ENCODE measurements at regions not wholly inside any gene's neighbourhood (a gene's known extent, or its start where the extent isn't known, plus 50 kb on each side); places are given as distances from the start of the nearest gene placed in this dataset.

DNA sequence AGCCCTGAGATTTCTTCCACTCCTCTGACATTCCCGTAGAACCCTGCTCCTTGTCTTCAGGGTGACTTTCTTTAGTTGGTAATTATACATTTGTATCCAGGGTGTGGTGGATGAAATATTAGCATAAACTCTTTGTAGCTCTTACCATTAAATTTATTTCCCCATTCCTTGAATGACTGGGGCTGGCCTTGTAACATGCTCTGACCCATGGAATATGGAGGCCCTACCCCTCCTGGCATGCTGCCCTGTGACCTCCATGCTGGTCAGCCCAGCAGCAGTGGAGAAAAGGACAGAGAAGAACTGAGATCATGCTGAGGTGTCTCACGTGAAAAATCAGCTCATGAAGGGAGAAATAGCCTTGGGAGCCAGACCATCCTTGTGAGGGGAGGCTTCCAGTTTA, 96.1 kb upstream of the PROK2 start:
- DNase-seq (ENCODE audit: low spot score): no peak

DNA sequence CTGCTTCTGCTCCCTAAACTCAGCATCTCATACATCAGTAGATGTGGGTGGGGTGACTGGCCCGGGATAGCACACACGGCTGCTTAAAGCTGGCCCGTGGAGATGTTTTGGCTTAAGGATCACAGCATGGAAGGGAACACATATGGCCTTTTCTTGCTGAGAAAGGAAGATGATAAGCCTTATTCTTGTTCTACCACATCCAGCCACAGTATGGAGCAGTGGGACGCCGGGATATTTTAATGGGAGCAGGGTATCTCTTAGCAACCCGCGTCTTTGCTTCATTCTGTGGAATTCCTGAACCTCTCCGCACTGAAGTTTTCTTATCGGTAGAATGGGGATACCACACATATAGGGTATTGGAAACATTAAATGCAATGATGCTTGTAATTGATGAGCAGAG, 94.1 kb upstream of the PROK2 start:
- DNase-seq (ENCODE audit: low spot score): no peak

DNA sequence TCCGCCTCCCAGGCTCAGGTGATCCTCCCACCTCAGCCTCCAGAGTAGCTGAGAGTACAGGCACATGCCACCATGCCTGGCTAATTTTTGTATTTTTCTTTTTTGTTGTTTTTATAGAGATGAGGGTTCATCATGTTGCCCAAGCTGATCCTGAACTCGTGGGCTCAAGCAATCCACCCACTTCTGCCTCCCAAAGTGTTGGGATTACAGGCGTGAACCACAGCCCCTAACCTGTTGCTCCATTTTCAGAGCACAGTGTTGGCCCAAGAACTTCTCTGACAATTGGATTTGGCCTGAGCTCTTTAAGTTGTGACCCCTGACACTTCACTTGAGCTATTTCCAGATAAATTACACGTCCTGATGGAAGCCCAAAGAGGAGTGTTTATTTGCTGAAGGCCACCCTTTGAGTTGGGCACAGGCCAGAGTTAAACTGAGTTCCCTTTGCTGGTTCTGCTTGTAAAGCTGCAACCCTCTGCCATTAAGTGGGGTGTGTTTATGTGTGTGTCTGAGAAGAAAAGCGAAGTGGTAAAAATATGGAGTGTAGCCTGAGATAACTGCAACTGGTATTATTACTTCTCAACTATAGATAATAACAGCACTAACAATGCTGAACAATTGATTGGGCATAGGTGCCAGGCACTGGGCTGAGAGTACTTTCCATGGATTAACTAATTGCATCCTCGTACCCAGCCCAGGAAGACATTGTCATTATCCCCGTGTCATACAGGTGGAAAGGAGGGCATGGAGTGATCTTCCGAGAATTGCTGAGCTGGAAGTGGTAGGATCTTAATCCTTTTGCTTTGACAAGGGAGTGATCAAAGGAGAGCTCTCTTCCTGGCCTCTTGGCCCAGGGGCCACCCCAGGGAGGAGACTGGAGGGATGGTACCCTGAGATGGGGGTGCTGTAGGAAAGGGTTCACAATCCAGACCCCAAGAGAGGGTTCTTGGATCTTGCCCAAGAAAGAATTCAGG, 91.5 kb upstream of the PROK2 start:
- no peak for DNase-seq (ENCODE audit: low spot score)

DNA sequence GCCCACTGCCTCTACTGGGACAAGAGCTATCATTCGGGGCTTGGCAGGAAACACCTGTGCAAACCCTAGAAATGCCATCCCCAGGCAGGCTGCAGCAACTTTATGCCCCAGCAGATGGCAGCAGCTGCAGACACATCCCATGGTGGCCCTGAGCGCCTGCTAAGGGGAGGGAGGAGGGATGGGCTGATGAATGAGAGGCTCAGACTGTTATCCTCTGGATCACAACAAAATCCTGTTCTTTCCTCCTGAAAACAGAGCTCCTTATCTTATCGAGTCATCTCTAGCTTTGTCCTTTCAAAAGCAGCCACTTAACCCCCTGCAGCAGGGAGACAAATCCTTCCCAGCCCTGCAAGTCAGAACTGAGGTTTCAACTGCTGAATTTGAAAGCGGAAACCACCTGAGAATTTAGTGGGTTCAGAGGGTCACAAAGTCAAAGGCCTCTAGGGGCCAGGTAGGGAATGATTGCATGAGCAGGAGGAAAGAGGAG, 90.6 kb upstream of the PROK2 start:
- DNase-seq (ENCODE audit: low spot score): peak; percentile 89

DNA sequence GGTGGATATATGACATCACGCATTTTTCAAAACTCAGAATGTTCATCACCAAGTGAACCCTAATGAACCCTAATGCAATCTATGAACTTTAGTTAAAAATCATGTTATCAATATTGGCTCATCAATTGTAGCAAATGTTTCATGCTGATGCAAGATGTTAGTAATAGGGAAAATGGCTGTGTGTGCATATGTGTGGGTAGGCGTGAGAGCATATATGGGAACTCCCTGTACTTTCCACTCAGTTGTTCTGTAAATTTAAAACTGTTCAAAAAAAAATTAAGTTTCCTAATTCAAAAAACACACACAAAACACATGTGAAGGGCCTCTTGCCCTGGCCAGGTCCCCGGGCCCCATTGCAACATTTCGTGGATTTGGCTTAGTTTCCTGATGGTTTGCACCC, 89.7 kb upstream of the PROK2 start:
- DNase-seq (ENCODE audit: low spot score): no peak

DNA sequence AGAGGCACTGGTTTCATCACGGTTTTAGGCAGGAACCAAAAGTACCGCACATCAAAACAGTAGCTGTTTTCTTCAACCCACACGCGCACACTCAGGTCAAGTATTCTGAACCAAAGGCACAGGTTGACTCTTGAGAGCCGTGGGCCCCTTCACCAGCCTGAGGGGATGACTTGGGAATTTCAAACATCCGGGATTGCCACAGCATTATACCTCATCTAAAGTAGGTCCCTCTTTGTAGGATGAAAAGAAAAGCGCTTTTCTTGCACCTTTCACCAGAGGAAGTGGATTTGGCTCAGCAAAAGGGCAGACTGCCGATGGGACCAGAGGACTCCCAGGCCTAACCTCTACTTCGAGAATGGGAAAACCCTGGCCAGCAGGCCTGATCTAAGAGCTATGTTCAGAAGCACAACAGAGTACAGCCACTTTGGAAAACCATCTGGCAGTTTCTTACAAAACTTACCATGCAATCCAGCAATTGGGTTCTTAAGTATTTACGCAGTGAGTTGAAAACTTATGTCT, 88.2 kb upstream of the PROK2 start:
- DNase-seq (ENCODE audit: low spot score): no peak

DNA sequence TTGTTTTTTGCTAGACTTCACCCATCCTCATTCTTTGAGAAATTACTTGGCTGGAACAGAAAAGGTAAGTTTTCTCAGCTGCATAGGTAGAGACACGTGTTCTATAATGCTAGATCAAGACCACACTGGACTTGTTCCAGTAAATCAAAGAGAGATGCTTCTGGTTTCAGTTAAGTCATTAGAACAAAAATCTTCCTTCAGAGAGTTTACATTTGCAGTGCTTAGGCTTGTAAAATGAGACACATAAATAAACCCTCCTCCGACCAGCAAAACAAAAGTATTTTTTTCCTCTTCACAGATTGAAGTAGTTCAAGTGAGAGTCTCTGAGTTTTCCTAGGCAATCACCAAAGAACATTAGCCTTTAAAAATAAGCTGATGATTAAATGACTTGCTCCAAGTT, 87.3 kb upstream of the PROK2 start:
- no peak for DNase-seq (ENCODE audit: low spot score)

DNA sequence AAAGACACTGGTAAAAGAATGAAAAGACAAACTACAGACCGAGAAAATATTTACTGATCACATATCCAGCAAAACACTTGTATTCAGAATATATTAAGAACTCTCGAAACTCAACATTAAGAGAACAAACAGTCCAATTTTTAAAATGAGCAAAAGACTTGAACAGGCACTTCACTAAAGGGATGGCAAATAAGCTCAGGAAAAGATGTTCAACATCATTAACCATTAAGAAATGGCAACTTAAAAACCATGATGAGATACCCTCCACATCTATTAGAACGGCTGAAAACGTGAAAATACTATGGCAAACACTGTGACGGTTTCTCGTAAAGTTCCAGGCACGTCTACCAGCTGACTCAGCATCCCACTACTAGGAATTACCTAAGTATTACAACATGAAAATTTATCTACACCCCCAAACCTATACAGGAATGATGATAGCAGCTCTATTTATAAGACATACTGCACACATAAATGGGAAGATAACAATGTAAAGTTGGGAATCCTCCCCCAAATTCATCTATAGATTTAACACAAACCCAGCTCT, 86.1 kb upstream of the PROK2 start:
- no peak for DNase-seq (ENCODE audit: low spot score)

DNA sequence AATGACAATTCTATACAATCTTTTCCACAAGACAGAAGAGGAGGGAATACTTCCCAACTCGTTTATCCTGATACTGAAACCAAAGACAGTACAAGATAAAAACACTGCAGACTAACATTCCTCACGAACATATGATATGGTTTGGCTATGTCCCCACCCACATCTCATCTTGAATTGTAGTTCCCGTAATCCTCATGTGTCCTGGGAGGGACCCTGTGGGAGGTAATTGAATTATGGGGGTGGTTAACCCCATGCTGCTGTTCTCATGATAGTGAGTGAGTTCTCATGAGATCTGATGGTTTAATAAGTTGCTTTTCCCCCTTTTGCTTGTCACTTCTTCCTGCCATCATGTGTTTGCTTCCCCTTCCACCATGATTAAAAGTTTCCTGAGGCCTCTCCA, 83.9 kb upstream of the PROK2 start:
- DNase-seq (ENCODE audit: low spot score): no peak

DNA sequence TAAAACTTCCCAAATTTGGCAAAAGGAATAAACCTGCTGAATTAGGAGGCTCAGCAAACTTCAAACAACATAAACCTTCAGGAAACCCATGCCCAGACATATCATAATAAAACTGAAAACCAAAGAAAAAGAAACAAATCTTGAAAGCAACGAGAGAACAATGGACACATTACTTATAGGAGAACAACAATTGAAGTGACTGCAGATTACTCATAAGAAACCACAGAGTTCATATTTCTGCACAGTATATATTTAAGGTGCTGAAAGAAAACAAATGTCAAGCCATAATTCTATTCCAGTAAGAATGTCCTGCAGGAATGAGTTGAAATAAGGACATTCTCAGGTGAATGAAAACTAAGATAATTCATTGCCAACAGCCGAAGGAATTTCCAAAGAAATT, 80.8 kb upstream of the PROK2 start:
- DNase-seq (ENCODE audit: low spot score): no peak

DNA sequence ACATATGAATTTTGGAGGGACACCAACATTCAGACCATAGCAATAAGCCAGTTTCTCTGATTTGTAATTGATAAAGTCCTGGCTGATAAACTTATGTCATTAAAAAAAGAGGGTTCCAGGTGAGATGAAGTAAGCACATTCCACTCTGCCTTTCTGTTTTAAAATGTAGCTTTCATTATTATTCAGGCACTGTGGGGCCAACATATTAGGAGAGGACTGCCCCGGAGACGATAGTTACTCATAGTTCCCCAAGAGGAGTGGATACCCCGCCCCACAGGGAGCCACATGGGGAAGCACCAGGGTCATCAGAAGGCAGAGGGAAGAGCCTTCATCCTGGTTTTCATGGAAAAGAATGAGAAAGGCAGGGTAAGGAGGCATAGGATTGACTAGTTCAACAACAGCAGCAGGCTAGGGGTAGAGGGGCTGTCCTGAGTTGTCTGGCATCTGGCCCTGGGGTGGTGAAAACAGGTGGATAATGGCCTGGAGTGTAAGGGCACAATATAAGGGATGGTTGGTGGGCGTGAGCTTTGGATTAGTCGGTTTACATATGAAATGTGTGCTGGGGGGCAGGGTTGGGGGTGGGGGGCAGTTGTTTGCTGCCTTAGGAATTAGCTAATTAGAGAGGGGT, 78.7 kb upstream of the PROK2 start:
- DNase-seq (ENCODE audit: low spot score): no peak

DNA sequence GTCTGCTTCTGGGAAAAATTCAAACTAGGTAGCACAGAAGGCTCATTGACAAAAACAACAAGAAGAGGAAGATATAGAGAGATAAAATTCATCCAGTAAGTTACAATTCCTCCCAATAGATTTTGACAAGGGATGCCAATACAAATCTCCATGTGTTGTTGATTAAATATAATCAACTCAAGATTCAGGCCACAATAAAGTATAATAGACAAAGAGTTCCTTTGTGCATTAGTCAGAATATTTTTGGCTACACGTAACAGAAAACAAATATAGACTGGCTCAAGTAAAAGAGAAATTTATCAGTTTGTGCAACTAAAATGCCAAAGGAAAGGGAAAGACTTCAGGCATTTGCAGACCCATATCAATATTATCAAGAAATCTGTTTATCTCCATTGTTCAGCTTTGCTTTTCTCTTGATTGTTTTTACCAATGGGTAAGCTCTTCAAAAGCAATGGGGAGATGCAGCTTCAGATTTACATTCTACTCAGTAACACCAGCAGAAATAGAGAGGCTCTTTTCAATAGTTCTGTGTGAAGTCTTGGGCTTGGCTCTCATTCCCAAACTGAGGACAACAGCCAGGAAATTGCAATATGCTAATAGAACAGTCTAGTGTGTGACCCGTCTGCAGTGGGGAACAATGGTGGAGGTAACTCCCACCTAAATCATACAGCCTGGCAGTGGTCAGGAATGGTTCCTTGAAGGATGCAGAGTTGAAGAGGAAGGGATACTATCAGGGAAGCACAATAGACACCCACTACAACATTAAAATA, 77.6 kb upstream of the PROK2 start:
- no peak for DNase-seq (ENCODE audit: low spot score)

DNA sequence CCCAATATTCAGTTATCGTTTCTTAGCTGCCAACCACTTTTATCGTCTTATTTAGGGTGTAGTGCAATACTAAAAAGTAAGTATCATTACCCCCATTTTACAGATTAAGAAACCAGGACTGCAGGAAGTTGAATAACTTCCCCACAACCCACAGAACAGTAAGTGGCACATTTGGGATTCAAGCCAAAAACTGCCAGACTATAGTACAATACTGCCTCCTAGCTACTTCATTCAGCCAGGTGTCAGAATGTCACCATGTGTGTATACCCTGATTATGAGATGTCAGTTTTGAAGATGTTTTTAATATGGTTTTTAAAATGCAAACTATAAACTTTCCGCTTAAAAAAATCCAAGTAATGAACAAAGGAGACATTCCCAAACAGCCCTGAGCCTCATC, 74.2 kb upstream of the PROK2 start:
- DNase-seq (ENCODE audit: low spot score): peak; percentile 55

DNA sequence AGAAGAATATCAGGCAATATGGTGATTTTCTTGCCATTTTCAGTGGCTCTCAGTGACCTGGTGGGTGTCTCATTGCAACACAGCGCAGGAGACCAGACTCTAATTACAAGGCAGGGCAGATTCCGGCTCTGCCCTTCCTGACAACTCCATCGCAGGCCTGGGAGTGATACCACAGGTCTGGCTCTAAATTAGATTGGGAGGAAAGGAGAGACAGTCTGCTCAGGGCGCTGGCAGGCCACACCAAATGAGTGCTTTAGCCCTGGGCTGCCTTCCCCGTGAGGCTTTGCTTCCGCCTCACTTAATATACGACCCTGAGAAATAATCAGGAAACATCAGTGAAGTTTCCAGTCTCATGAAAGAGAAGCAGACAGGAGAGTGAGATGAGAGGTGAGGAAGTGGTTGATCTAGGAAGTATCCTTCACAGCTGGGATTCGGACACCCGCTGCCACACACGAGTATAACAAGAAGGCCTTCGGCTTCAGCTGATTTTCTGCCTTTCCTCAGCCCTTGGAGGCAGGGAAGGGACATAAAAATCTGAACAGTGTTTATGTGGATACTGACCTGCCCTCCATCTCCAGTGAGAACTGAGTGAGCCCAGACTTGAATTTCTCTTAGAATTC, 73.7 kb upstream of the PROK2 start:
- DNase-seq (ENCODE audit: low spot score): no peak

DNA sequence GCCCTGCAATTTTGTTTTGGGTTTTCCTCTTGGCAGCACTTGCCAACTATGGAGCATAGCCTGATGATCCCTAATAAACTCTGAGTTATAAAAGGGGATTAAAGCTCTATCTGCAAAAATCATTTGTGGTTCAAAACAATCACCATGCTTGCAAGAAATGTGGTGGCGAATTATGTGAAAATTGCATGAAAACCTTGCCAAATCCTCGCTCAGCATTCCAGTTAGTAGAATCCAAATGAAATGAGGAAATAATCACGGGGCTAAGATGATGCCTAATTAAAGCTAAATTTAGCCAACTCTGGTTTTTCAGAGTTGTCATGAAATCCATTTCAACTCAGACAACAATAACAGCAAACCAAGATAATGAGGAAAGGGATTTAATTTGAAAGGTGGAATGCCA, 73.0 kb upstream of the PROK2 start:
- no peak for DNase-seq (ENCODE audit: low spot score)

DNA sequence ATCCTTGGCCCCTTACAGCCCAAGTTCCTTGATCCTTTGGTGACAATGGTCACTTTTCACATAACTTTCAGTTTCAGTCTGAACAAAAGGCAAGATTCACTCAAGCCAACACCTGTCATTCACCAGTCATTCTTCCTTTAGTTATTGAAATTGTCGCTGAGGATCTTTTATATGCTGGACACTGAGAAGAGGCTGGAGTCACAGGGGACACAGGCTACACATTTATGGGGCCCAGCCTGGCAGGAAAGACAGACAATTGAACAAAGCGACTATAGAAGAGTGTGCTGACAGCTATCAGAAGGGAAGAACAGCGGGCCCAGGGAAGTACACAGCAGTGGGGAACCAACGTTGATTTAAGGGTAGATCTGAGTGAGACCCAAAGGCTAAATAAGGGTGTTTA, 69.8 kb upstream of the PROK2 start:
- DNase-seq (ENCODE audit: low spot score): no peak

DNA sequence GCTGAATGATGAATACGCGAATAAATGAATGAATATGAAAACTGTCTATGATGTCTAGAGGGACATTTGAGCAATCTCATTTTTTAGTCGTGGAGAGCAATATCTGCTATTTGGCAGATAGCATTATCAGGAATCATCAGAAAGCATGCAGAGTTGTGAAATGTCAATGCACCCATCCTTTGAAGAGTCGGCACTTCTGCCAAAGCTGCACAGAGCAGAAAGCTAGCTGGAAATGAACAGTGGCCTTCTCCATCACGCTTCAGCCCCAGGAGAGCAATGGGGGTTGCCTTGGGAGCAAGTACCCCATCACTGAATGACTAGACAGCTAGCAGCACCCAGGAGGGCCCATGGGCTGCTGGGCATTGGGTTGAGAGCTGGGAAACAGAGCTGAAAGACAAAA, 69.1 kb upstream of the PROK2 start:
- no peak for DNase-seq (ENCODE audit: low spot score)

DNA sequence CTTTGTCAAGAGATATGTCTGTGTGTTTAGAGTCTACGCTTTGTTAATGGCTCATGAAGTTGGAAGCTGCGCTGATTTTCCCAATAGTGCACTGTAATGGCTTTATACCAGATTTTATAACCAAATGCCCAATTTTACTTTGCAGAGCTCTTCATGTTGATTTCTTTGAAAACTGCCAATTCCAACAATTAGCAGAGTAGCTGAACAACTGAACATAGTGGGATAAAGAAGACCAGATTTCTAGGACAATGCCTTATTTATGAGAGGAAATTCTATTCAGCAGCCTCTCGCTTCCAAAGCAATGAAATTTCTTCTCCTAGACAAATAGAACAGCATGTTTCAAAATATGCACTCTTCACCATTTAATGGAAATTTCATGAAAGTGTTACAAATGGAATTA, 66.9 kb upstream of the PROK2 start:
- no peak for DNase-seq (ENCODE audit: low spot score)

DNA sequence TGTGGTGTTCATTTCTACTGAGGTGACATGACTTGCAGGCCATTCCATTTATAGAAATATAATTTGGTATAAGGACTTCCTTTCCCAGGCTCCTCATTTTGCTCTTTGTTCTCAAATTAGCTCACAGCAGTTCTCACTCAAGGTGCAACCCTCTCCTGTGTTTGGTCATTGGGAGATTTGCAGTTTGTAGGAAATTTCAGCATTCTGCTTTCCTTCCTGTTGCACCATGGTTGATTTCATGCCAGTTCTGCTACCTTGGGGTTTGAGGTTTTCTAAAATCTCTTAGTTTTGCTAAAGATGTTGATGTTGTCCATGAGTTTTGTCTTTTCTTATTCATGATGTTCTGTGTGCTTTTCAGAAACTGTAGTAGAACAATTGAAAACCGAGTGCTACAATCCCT, 65.7 kb upstream of the PROK2 start:
- DNase-seq (ENCODE audit: low spot score): no peak

DNA sequence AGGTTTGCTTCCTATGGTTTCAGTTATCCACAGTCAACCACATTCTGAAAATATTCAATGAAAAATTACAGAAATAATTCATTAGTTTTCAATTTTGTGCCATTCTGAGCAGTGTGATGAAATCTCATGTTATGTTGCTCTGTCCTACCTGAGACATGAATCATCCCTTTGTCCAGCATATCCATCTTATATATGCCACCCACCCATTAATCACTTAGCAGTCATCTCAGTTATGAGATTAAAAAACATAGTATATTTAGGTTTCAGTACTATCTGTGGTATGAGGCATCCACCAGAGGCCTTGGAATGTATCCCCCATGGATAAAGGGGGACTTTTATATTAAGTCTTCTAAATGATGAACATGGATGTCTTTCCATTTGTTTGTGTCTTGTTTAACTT, 64.7 kb upstream of the PROK2 start:
- DNase-seq (ENCODE audit: low spot score): no peak

DNA sequence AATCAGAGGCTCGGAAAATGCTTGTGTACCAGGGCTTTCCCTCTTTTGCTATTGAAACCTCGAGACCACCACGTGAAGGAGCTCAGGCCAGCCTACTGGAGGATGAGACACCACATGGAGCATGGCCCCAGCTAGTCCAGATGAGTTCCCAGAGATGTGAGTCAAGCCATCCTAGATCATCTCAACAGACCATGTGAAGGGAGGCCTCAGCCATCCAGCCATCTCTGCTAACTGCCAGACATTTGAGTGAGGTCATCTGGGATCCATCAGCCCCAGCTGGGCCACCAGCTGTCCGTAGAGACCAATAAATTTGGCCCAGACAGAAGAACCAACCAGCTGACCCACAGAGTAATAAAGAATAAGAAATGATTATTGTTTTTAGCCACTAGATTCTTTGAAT, 62.8 kb upstream of the PROK2 start:
- DNase-seq (ENCODE audit: low spot score): no peak

DNA sequence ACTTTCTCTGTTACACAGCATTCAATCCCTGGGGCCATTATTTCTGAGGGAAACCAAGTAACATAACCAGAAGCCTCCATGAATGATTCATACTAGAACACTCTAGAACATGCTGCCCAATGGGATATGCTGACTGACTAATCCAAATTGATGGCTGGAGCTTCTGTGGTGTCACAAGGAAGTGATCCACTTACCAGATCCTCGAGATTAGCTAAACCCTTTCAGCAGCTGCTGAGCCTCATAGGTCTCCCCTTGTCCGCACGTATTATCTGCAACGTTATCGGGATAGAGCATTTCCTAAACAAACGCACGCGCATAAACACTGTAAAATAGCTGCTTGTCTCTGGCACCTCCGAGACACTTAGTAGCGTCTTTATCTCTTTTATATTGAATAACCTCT, 61.2 kb upstream of the PROK2 start:
- peak; percentile 33 for DNase-seq (ENCODE audit: low spot score)

All from D341Med (cell line).